Endothelial cell (in vitro differentiated cells): ENCODE measurements at regions not wholly inside any gene's neighbourhood (a gene's known extent, or its start where the extent isn't known, plus 50 kb on each side); places are given as distances from the start of the nearest gene placed in this dataset.
A peak's percentile ranks its signal among the peaks of the same experiment; 100 is the strongest.

Experiments
- DNase-seq: peaks from one replicate; pipeline ENCODE4 v3.0.0; 2021; ENCODE audit warnings: low spot score
- H3K27ac Mint-ChIP-seq: one replicate; pipeline ENCODE4 v1.8.0; 2021; ENCODE audit warnings: mixed read lengths, inconsistent platforms; ENCODE audit not compliant: unreplicated experiment
- H3K27me3 Mint-ChIP-seq: one replicate; pipeline ENCODE4 v1.8.0; 2021; ENCODE audit warnings: mild to moderate bottlenecking, moderate library complexity, mixed read lengths, inconsistent platforms; ENCODE audit not compliant: unreplicated experiment
- H3K36me3 Mint-ChIP-seq: one replicate; pipeline ENCODE4 v1.8.0; 2021; ENCODE audit warnings: mild to moderate bottlenecking, low read depth, mixed read lengths, inconsistent platforms; ENCODE audit not compliant: unreplicated experiment
- H3K4me1 Mint-ChIP-seq: one replicate; pipeline ENCODE4 v1.8.0; 2021; ENCODE audit warnings: mild to moderate bottlenecking, mixed read lengths, inconsistent platforms; ENCODE audit not compliant: unreplicated experiment
- H3K4me3 Mint-ChIP-seq: one replicate; pipeline ENCODE4 v1.8.0; 2021; ENCODE audit warnings: mild to moderate bottlenecking, mixed read lengths, inconsistent platforms; ENCODE audit not compliant: unreplicated experiment
- H3K9me3 Mint-ChIP-seq: one replicate; pipeline ENCODE4 v1.8.0; 2021; ENCODE audit warnings: mixed read lengths, inconsistent platforms; ENCODE audit not compliant: unreplicated experiment
- CTCF ChIP-seq: fragments of 200-600 bp; sonication (generic); IDR thresholded peaks from one replicate; pipeline ENCODE4 v1.5.0; 2021; ENCODE audit warnings: antibody characterized with exemption; ENCODE audit not compliant: unreplicated experiment

GRCh38 chrX:63434206-63434605, 83.1 kb upstream of the SPIN4 start:
- Mint-ChIP-seq H3K4me3 (no peak overlapping the region), H3K9me3 (no peaks in the 10 kb centered on the region), H3K27me3 (peaks cover 2% of the 10 kb centered on the region), H3K27ac (peak overlapping the region; percentile 77), H3K4me1 (peaks cover 15% of the 10 kb centered on the region), H3K36me3 (peaks cover 6% of the 10 kb centered on the region)
- no peak for DNase-seq
- no peak for TF ChIP-seq CTCF

GRCh38 chrX:63430026-63430425, 78.9 kb upstream of the SPIN4 start:
- peaks cover 15% of the 10 kb centered on the region for H3K4me1 Mint-ChIP-seq
- H3K27ac Mint-ChIP-seq, result no peak overlapping the region
- no peaks in the 10 kb centered on the region for H3K9me3 Mint-ChIP-seq
- no peak for DNase-seq
- H3K36me3 Mint-ChIP-seq, result peaks cover 6% of the 10 kb centered on the region
- peaks cover 2% of the 10 kb centered on the region for H3K27me3 Mint-ChIP-seq
- TF ChIP-seq CTCF, result no peak
- H3K4me3 Mint-ChIP-seq, result no peak overlapping the region

- no peak overlapping the region for H3K4me3 Mint-ChIP-seq
- TF ChIP-seq CTCF, result no peak
- H3K36me3 Mint-ChIP-seq, result peaks cover 14% of the 10 kb centered on the region
These were observed 77.2 kb upstream of the SPIN4 start for GRCh38 chrX:63428348-63428747.

GRCh38 chrX:63426519-63426918, 75.4 kb upstream of the SPIN4 start:
- H3K4me3 Mint-ChIP-seq, result no peak overlapping the region
- H3K27me3 Mint-ChIP-seq, result no peaks in the 10 kb centered on the region
- peaks cover 17% of the 10 kb centered on the region for H3K4me1 Mint-ChIP-seq
- DNase-seq, result peak; percentile 33
- no peak for TF ChIP-seq CTCF
- peaks cover 10% of the 10 kb centered on the region for H3K36me3 Mint-ChIP-seq
- H3K9me3 Mint-ChIP-seq, result no peaks in the 10 kb centered on the region
- no peak overlapping the region for H3K27ac Mint-ChIP-seq

More at GRCh38 chrX:63428348-63428747, 77.2 kb upstream of the SPIN4 start:
- peaks cover 2% of the 10 kb centered on the region for H3K27me3 Mint-ChIP-seq
- DNase-seq, result no peak
- H3K27ac Mint-ChIP-seq, result no peak overlapping the region
- H3K4me1 Mint-ChIP-seq, result peaks cover 19% of the 10 kb centered on the region
- H3K9me3 Mint-ChIP-seq, result no peaks in the 10 kb centered on the region

- TF ChIP-seq CTCF, result no peak
- H3K36me3 Mint-ChIP-seq, result peaks cover 10% of the 10 kb centered on the region
- no peak for DNase-seq
- peaks cover 17% of the 10 kb centered on the region for H3K4me1 Mint-ChIP-seq
- H3K27me3 Mint-ChIP-seq, result no peaks in the 10 kb centered on the region
- H3K9me3 Mint-ChIP-seq, result no peaks in the 10 kb centered on the region
- no peak overlapping the region for H3K4me3 Mint-ChIP-seq
- H3K27ac Mint-ChIP-seq, result no peak overlapping the region
These were observed 72.9 kb upstream of the SPIN4 start for GRCh38 chrX:63424063-63424462.
